UCSD-AML1 (cell line): ENCODE measurements at regions not wholly inside any gene's neighbourhood (a gene's known extent, or its start where the extent isn't known, plus 50 kb on each side); places are given as distances from the start of the nearest gene placed in this dataset.

Experiments used
- DNase-seq: peaks from one replicate; lab custom pipeline; 2025; ENCODE audit not compliant: unreplicated experiment; lab: John Stamatoyannopoulos, UW

DNA sequence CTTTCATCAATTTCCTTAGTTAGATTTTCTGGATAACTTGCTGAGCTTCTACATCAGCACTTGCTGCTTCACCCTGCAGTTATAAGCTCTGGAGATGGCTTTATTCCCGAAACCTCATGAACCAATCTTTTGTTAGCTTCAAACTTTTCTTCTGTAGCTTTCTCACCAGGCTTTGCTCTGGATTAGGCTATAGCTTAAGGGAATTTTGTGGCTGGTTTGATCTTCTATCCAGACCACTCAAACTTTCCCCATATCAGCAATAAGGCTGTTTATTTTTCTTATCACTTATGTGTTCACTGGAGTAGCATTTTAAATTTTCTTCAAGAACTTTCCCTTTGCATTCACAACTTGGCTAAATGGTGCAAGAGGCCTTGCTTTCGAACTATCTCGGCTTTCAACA, 1173.5 kb upstream of the NUDT12 start:
- DNase-seq, result no peak

DNA sequence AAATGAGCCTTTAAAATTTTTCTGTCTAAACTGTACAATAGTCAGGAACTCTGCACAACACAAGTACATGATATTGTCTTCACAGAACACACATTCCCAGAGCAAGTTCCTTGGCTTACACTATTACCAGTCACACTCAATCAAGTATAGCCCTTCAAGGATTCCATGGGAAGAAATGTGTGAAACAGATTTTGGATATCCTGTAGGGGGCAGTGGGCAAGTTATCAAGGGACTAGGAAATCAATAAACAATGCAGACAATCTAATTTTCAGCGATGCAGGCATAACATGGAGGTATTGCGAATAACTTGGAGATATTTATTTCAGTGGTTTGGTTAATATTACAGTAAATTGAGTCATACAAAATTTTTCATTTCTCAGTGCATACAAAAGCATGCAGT, 1171.5 kb upstream of the NUDT12 start:
- no peak for DNase-seq

DNA sequence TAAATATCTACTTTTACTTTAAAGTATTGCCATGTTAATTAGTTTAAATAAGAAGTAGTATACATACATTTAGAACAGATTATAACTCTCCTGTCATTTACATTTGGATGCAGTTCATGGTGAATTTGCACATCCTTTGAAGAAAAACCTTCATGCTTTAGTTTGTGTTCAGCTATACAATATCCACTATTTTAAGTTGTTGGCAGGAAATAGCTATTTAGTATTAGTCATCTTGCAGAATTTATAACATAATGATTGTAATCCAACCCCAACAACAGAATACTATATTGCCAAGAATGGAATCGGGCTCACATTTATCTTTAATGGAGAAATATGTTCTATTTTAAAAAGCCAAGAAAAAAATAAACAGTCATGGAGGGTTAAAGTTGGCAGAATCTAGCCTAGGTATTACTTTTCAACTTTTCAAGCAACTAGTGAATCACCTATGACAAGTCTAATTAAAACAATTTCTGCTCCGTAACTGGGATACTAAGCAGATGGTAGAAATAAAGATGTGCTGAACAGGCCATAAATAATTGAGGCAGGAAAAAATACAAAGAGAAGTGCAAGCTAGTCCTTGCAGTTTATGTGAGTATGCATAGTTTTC, 1170.6 kb upstream of the NUDT12 start:
- DNase-seq, result no peak

DNA sequence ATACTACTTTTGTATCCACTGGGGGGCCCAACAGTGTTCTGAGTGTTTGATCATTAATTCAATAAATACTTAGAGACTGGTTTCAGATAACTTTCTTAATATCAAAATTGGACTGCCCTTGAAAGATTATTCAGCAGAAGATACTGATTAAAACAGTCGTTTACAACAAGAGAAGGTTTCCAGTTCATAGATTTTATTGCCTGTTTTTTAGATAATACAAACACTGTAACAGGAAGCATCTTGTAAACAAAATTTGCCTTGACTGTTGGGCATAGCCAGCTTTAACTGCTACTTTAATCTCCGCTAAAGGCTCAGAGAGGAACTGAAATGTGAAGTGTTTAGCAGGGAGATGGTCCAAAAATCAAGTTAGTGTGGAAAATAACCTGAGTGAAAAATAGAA, 1168.7 kb upstream of the NUDT12 start:
- DNase-seq, result no peak

DNA sequence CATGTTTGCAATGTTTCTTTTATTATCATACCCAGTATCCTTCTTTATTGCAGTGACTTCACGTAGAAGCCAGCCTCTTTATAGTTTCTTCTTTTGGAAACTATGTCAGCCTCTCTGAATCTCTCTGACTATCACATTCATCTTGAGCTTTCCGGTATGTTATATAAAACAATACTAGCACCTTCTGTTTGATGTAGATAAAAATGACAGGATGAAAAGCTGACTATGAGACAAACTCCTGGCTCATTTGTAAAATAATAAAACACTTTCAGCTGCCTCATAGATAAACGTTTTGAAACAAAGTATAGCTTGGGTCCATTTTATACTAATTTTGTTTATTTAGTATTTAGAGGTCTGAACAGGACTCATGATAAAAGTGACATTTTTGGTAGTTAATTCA, 1145.4 kb upstream of the NUDT12 start:
- no peak for DNase-seq

DNA sequence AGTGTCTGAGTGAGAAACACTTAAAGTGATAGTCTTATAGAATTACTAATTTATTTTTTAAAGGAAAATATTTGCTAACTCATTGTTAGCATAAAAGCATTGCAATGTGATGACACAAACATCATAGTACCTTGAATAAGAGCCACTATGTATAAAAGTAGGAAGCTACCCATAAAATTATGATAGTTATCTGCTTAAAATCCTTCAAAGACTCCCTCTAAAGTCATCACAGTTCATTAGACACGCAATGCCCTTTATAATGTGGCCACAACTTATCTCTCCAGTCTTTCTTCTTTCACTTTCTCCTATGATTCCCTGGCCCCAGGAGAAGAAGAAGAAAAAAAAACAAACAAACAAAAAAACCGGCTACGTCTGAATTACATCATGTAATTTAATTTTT, 1144.0 kb upstream of the NUDT12 start:
- no peak for DNase-seq

DNA sequence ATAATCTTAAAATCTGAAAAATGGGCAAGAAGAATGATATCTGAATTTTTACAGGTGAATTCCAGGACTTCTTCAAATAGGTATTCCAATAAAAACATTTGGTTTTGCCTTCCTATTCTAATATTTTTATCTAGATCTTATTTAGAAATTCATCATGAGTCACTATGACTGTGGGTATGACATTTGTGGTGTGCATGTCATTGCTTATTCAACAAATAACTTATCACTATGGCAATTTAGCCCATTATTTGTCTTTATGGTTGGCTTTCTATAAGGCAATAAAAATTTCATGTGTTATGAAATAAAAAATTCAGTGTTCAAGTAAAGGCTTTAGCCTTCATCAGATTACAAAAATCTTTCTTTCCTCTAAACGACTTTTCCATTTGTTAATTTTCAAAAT, 1139.6 kb upstream of the NUDT12 start:
- no peak for DNase-seq

DNA sequence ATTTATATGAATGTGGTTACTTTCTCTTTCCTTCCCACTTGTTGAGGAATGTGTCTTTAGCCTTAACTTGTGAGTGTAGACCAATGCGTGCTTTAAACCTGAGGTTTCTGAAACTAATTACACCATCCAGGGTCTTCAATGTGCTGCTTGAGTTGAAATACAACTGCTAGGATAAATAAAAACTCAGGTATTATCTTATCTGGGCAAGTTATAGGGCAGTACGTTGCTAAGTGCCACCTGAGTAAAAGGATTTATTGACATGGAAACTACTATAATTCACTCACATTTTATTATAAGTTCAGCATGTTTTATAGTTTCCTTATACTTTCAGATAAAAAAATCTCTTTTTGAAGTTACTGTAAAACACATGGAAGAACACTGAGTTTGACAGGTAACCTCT, 1136.8 kb upstream of the NUDT12 start:
- DNase-seq, result no peak

DNA sequence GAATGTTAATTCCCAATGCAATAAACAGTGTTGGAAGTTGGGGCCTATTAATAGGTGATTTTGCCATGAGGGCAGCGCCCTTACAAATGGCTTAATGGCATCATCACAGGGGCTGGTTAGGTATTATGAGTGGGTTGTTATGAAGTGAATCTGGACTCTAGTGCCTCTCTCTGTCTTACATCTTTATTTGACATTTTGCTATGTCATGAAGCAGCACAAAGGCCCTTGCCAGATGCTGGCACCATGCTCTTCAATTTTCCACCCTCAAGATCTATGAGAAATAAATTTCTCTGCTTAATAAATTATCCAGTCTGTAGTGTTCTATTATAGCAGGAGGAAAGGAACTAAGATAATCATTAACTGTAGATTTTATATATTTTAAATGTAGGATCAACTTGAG, 1098.7 kb upstream of the NUDT12 start:
- DNase-seq, result no peak

DNA sequence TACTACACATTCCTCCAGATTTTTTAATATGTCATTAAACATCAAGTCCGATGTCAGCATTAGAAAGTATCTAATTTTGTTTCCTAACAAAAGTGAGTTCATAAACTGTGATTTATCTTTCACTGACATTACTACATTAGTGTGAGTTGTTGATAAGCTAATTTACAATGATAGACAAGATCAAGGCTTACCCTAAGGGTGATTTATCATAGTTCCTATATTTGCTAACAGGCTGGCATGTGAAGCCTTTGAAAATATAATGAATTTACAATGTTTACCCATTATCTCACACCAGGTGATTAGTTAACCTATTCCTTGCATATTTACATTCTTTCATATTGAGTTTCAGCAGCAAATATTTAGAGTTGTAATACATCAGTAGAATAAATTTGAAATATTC, 1096.9 kb upstream of the NUDT12 start:
- DNase-seq, result no peak

DNA sequence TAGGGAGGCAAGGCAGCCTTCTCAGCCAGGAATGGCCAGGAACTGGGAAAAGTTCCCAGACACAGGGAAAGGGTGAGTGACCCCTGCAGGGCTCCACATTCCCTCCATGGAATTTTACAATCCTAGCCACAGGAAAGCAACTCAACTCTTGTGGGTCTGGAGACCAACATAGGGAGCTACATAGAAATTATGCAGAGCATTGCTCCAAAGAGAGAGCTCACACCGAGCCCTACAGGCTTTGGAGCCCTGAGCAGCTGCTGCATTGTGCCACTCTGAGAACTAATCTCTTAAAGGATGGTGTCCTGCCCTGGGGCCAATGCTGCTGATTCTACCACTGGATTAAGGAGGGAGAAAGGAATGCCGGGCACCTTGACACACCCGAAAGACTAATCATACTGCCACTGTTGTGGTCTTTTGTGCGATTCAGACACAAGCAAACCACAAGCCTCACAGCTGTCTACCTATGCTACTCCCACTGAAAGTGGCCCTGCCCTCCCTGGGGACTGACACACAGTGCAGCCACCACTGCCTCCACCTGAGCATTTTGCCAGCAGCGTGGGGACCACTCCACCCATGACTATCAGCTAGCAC, 1089.8 kb upstream of the NUDT12 start:
- DNase-seq, result peak; percentile 1

DNA sequence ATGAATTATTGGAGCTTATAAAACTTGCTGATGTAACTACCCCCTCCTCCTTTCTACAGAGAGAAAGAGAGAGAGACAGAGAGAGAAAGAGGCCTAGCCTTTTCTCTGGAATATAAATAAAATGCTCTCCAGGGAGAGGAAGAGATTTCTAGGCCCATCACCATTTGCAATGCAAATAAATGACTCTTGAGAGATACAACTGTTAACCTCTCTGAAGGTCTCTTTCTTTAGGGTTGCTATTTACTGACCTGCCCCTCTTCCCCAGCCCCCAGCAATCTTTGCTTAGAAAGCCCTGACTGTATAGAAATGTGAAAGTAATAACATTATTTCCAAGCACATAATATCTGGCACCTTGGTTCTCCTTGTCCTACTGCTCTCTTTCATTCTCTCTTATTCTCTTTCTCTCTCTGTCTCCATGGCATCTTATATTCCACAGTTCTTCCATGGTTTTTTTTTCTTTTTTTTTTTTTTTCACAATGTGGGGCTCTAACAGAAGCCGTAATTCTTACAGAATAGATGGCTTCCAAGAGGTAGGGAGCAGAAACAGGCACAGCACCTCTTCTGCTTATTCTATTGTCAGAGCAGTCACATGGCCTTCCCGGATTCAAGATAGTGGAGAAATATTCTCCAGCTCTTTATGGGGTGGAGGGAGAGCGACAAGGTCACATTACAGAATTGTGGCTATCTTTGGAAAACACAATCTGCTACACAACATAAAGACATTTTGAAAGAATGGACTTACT, 1087.9 kb upstream of the NUDT12 start:
- DNase-seq, result no peak

DNA sequence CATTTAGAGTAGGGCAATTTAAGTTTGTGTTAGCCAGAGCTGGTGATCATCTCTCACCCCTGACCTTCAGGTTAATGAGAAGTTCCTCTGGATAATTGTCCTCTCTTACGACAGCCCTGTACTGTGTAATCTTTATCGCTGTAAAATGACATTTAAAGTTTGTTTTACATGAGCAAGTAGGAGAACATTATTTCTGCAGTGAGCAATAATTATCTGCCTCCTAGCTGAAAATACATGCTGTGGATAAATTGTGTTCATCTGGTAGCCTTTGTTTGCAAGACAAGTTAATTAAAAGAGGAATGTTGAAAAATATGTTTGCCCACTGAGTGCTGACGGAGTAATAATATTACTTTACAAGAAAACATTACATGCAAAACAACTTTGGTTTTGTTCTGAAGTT, 1083.8 kb upstream of the NUDT12 start:
- no peak for DNase-seq

DNA sequence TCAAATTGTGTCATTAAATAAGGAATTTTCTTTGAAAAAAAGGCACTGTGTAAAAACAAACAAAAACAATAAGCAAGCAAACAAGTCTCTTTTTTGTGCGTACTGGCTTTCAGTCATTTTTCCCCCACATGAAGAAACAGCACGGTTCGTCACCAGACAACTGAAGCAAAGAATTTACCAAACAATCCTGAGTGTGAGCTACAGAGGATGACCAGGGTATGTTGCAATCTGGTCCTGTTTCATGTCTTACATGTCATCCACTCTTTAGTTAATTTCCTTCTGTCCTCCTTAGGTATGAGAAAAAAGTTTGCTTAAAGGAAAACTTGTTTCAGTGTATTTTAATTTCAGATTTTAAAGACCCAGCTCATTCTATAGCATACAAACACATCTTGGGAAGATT, 1080.7 kb upstream of the NUDT12 start:
- no peak for DNase-seq

DNA sequence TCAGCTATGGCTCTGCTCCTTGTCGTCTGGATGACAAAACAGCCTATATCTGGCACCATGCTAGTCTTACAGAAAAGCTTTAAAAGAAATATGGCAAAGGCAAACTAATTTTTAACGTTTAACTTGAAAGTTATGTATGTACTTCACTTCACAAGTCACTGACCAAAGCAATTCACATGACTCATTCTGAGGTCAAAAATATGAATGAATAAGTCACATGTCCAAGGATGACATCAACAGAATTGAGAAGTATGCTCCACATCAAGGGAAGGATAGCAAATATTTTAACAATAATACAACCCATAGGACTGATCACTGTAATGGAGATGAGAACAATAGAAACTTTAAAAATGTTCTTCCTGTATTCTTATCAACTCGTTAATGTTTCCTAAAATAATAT, 1072.6 kb upstream of the NUDT12 start:
- no peak for DNase-seq

DNA sequence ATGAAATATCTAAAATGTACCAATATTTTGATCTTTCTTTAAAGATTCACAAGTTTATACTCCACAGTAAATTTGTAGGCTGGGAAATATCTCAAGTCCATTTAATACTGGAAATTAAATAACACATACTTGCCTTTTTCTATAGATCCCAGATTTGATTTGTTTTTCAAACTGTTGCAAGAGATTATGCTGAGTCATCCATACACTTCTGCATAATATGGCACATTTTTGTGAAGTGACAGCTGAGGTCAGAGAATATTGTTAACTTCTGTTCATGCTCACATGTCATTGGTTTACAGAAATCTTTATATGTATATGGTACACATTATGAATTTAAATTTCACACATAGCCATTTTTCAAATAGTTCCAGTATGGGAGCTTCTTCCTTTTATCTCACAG, 1066.3 kb upstream of the NUDT12 start:
- DNase-seq, result no peak

DNA sequence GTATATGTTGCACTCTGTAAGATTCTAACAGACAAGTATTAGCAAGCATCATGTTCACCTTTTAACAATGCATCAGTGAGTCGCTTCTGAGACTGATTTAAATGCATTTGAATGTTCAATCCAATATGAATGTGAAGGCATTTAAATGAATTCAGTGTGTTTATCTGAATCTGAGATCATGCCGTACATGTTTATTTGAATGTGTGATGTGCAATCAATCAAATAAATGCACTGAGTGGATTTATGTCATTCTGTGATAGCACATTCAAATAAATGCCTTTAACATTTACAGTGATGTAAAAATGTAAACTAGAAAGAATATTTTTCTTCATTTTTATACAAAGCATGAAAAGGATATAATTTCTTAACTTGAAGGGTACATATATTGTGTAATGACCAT, 1063.5 kb upstream of the NUDT12 start:
- DNase-seq, result no peak

DNA sequence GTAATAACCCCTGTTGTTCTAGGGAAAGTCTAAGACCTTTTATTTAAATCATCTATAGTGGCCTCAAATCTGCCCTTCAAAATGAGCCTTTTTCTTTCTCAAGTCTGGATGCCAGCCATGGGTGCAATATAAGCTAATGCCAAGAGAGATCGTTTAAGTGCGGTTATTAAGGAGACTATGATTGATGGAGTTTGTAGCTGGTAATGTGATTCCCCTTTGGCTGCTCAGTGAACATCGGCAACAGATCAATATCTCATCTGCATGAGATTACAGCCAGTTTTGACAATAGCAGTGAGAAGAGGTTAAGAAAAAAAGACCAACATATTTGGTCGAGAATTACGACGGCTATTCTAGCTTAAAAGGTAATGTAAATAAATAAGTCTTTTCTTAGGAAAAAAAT, 1049.4 kb upstream of the NUDT12 start:
- DNase-seq, result no peak

DNA sequence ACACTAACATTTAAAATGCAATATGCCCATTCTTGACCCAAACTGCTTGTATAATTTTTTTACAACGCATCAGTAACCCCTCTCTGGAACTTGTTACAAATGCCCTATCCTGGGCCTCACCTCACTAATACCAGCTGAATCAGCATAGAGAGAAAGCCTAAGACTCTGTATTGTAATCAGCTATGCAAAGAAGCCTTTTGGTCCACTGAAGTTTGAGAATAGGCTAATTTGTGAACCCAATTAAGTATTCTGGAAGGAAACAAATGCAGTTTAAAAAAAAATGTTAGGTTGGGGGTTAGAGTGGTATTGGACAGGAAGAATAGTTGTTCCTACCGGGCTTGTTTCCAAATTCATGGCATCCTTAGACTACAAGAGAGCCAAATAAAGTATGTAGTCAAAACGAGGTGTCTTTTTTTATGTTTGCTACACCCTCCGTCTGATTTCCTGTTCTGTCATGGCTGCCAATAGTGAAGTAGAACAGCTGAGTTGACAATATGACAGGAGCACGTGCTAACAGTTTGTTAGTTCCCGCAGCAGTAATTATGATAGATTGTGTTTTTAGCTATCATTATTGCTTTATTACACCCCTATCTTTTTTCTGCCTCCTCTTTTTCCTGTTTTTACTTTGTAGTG, 1048.7 kb upstream of the NUDT12 start:
- no peak for DNase-seq

DNA sequence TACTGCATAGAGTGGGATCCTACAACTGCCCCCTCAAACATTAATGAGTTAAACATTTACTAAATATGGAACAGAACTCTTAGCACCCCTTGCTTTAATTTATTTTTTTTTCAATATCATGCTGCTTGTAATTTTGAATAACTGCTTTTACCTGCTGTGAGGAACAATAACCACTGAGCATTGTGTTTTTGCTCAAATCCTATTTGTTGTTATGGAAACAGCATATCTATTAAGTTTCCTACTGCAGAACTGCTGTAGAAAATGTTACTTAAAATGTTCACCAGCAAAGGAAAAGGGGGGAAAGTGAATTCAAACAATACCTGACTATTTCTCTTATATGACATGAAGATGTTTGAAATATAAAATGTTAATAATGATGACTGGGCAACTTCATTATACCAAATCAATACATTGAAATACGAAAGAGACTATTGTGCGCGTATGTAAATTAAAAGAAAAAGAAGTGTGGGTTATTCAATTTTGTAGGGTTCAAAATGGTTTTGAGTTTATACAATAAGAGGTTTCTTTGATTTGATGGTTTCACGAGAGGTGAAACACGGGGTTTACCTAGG, 1043.8 kb upstream of the NUDT12 start:
- no peak for DNase-seq

DNA sequence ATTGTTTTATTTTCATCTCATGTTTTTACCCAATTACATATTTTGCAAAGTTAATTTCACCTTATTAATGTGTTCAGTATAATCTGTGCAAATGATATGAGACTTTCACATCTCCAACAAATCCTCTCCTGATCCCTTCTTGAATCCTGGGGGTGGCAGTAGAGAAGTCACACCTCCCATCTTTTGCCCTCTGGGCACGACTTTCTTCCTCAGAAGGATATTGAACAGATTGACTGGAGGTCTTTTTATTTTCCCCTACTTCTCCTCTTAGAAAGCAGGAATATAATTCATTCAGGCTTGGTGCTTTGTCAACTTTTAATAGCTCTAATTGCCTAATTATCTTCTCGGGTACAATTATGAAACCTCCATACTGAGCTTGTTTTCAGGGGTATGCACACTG, 1037.1 kb upstream of the NUDT12 start:
- DNase-seq, result no peak

DNA sequence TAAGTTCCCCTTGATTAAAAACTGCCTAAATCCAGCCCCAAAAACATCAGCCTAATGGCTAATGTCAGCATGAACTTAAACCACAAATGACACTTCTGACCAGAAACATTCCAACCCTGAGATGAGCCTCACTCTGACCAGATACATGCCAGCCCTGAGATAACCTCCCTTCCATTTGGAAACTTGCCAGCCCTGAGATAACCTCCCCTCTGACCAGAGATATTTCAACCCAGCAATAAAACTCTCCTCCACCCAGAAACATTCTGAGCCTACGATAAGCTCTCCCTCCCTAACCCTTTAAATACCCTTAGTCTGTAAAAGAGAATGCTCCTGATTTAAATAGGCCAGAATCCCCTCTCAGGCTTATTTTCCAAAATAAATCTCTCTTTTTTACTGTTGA, 1035.7 kb upstream of the NUDT12 start:
- DNase-seq, result no peak
